B cell (primary cell): ENCODE measurements at regions not wholly inside any gene's neighbourhood (a gene's known extent, or its start where the extent isn't known, plus 50 kb on each side); places are given as distances from the start of the nearest gene placed in this dataset.

ENCODE experiments used
- ATAC-seq: fragments of 200-7000 bp; cut with Tn5 transposase; one replicate; pipeline ENCODE4 v1.10.0; 2021; ENCODE audit warnings: low read depth, mild to moderate bottlenecking, moderate number of reproducible peaks, moderate library complexity
- CTCF ChIA-PET: fragments of 350-600 bp; sonication (Branson Sonifier 250); formaldehyde crosslinking; loops from one replicate; lab custom pipeline; 2021; ENCODE audit warnings: antibody characterized with exemption, inconsistent platforms; lab: Charles Lee
- POLR2A ChIA-PET: fragments of 350-600 bp; sonication (Branson Sonifier 250); formaldehyde crosslinking; loops from one replicate; lab custom pipeline; 2021; ENCODE audit warnings: antibody characterized with exemption; lab: Charles Lee
- DNase-seq: peaks from one replicate; pipeline ENCODE4 v3.0.0; 2013
- H2AFZ ChIP-seq: 2 replicates; pipeline ENCODE4 v1.6.1; 2012; ENCODE audit warnings: mild to moderate bottlenecking, low read depth, low read length; ENCODE audit not compliant: insufficient read depth, poor library complexity, severe bottlenecking
- H3K27ac ChIP-seq, 2 donors: 1 replicate in 1 of 2; 2 replicates in 1 of 2; pipeline ENCODE4 v1.5.1; 2012 to 2013; ENCODE audit warnings: low read length in 2 of 2, mild to moderate bottlenecking in 2 of 2, moderate library complexity in 1 of 2
- H3K27me3 ChIP-seq, 4 experiments: fragments of 200-600 bp in 1 of 4; sonication (generic) in 1 of 4; replicated peaks in 1 of 4; 1 replicate in 2 of 4; 2 replicates in 2 of 4; pipeline versions ENCODE4 v1.6.1 to v1.7.0; 2013 to 2016; ENCODE audit warnings: low read length in 3 of 4, mild to moderate bottlenecking in 2 of 4, mixed read lengths in 1 of 4, moderate library complexity in 1 of 4; ENCODE audit not compliant: insufficient read depth in 4 of 4, control insufficient read depth in 3 of 4; ENCODE audit errors: control extremely low read depth in 1 of 4
- H3K36me3 ChIP-seq, 2 experiments: replicated peaks in 1 of 2; 1 replicate in 1 of 2; 2 replicates in 1 of 2; pipeline versions ENCODE4 v1.6.1 to v1.7.1; 2013; ENCODE audit warnings: low read length in 1 of 2; ENCODE audit not compliant: insufficient read depth in 2 of 2, control insufficient read depth in 1 of 2; ENCODE audit errors: control extremely low read depth in 1 of 2, extremely low read depth in 1 of 2
- H3K4me1 ChIP-seq, 2 donors: fragments of 200-600 bp in 1 of 2; sonication (generic) in 1 of 2; 1 replicate in 1 of 2; 2 replicates in 1 of 2; pipeline versions ENCODE4 v1.5.1 to v1.6.1; 2013 to 2017; ENCODE audit warnings: low read length in 2 of 2; ENCODE audit not compliant: control insufficient read depth in 2 of 2, insufficient read depth in 2 of 2
- H3K4me2 ChIP-seq: replicated peaks from 2 replicates; pipeline ENCODE3; 2012; ENCODE audit warnings: mild to moderate bottlenecking, low read depth, low read length; ENCODE audit not compliant: poor library complexity, severe bottlenecking
- H3K4me3 ChIP-seq, 5 experiments: fragments of 200-600 bp in 1 of 5; sonication (generic) in 1 of 5; 1 replicate in 3 of 5; 2 replicates in 2 of 5; pipeline versions ENCODE4 v1.5.1 to v1.7.0; 2011 to 2016; ENCODE audit warnings: low read length in 4 of 5, mild to moderate bottlenecking in 4 of 5, low read depth in 2 of 5, control low read depth in 1 of 5, moderate library complexity in 1 of 5; ENCODE audit not compliant: insufficient read depth in 1 of 5; ENCODE audit errors: control extremely low read depth in 1 of 5, extremely low read depth in 1 of 5
- H3K79me2 ChIP-seq: fragments of 200-600 bp; sonication (generic); one replicate; pipeline ENCODE4 v1.6.0; 2016; ENCODE audit warnings: low read length; ENCODE audit not compliant: control insufficient read depth, insufficient read depth
- H3K9ac ChIP-seq: fragments of 200-600 bp; sonication (generic); 2 replicates; pipeline ENCODE4 v1.6.1; 2017; ENCODE audit warnings: mild to moderate bottlenecking, low read length, moderate library complexity
- H3K9me3 ChIP-seq, 3 donors: one replicate each; pipeline versions ENCODE4 v1.6.1 to v1.7.1; 2013; ENCODE audit warnings: low read length in 2 of 3; ENCODE audit not compliant: control insufficient read depth in 2 of 3, insufficient read depth in 1 of 3; ENCODE audit errors: control extremely low read depth in 1 of 3
- H4K20me1 ChIP-seq: 2 replicates; pipeline ENCODE4 v1.6.0; 2012; ENCODE audit warnings: mild to moderate bottlenecking, low read length; ENCODE audit not compliant: insufficient read depth, control insufficient read depth, poor library complexity, severe bottlenecking
- H3K27ac Mint-ChIP-seq: one replicate; pipeline ENCODE4 v1.8.0; 2021; ENCODE audit warnings: mixed read lengths
- H3K27me3 Mint-ChIP-seq: one replicate; pipeline ENCODE4 v1.8.0; 2021; ENCODE audit warnings: mixed read lengths
- H3K4me1 Mint-ChIP-seq: one replicate; pipeline ENCODE4 v1.8.0; 2021; ENCODE audit warnings: mixed read lengths
- H3K4me3 Mint-ChIP-seq: one replicate; pipeline ENCODE4 v1.8.0; 2021; ENCODE audit warnings: mixed read lengths
- H3K9me3 Mint-ChIP-seq: one replicate; pipeline ENCODE4 v1.8.0; 2022; ENCODE audit warnings: mixed read lengths; ENCODE audit not compliant: insufficient read depth
- CTCF ChIP-seq: fragments of 200-600 bp; IDR thresholded peaks from one replicate; pipeline ENCODE4 v1.8.0; 2022; ENCODE audit warnings: antibody characterized with exemption, mild to moderate bottlenecking
- EZH2 ChIP-seq: IDR thresholded peaks from 2 replicates; pipeline ENCODE4 v1.6.1; 2012; ENCODE audit warnings: borderline replicate concordance, low read depth, mild to moderate bottlenecking, moderate library complexity, low read length; ENCODE audit not compliant: insufficient read depth, poor library complexity, severe bottlenecking
- WGBS: methylation state at CpG from one replicate; pipeline ENCODE4 v1.1.5; 2013; ENCODE audit warnings: missing lambda C conversion rate; ENCODE audit not compliant: insufficient coverage; 5-methylcytosine and 5-hydroxymethylcytosine counted together
- intact Hi-C: fragments of 100-400 bp; cut with micrococcal nuclease; formaldehyde crosslinking; loops from one replicate; pipeline ENCODE4 v1.10.0; 2022

DNA sequence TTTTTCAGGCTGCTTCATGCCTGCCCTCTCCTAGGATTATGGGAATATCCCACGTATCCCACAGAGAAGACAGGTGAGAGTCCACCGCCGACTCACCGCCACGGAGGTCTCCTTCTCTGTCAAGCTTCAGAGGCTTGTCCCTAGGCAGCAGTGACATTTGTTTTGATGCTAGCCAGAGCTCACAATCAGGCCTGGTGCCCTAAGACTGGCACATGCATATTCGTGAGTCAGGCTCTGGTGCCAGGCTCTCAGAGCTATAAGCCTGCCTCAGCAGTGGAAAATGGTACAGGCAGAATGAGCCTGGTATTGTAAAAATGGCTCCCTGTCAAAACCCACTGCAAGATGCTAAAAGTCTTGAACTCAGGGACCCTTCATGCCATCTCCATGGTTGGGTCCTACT, 65.5 kb downstream of the RBMY1A1 start:
- no peak overlapping the region for H3K4me3 ChIP-seq
- no peak overlapping the region for H3K9ac ChIP-seq
- Mint-ChIP-seq H3K9me3 (no peaks in the 10 kb centered on the region), H3K27me3 (no peaks in the 10 kb centered on the region), H3K27ac (no peak overlapping the region), H3K4me3 (no peak overlapping the region), H3K4me1 (peaks cover 1% of the 10 kb centered on the region)
- DNase-seq = no peak
- no peaks in the 10 kb centered on the region for H3K36me3 ChIP-seq
- no peak overlapping the region for H3K27ac ChIP-seq
- H3K4me2 ChIP-seq = no peak overlapping the region
- no peak for ATAC-seq
- H4K20me1 ChIP-seq = no peaks in the 10 kb centered on the region
- intact Hi-C loops = no loop called here
- no peaks in the 10 kb centered on the region for H3K27me3 ChIP-seq
- H3K79me2 ChIP-seq = no peaks in the 10 kb centered on the region
- TF ChIP-seq CTCF = no peak
- TF ChIP-seq EZH2 = no peak
- no peak overlapping the region for H2AFZ ChIP-seq
- no peaks in the 10 kb centered on the region for H3K9me3 ChIP-seq
- ChIA-PET POLR2A (no interaction called here), CTCF (no interaction called here)
- H3K4me1 ChIP-seq = no peaks in the 10 kb centered on the region
- WGBS = 93% methylated on average over 5 of the region's 6 CpGs

DNA sequence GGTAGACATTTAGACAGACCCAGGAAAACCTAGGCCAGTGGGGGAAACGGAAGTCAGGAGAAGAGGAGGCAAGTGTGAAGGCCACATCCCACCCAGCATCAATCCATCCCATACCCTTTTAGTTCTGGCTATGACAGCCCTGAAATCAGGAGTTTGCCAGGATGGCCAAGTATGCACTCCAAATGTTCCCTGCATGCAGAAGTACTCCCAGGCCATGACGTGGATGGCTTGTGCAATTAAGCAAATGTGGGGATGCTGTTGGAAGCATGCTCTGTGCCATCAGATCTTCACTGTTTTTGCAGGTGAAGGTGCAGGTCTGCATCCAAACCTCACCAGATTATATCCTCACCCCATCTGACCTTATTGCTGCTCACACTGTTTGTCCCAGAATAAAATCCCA, 66.8 kb downstream of the RBMY1A1 start:
- no peak for ATAC-seq
- H3K9ac ChIP-seq = no peak overlapping the region
- H3K9me3 ChIP-seq = no peaks in the 10 kb centered on the region
- TF ChIP-seq CTCF (no peak), EZH2 (no peak)
- no peak overlapping the region for H3K27ac ChIP-seq
- Mint-ChIP-seq H3K27ac (no peak overlapping the region), H3K4me1 (peaks cover 1% of the 10 kb centered on the region), H3K9me3 (no peaks in the 10 kb centered on the region), H3K4me3 (no peak overlapping the region), H3K27me3 (no peaks in the 10 kb centered on the region)
- H2AFZ ChIP-seq = no peak overlapping the region
- no peaks in the 10 kb centered on the region for H4K20me1 ChIP-seq
- H3K36me3 ChIP-seq = no peaks in the 10 kb centered on the region
- H3K4me1 ChIP-seq = no peaks in the 10 kb centered on the region
- ChIA-PET CTCF (no interaction called here), POLR2A (no interaction called here)
- WGBS = no CpG with 5 or more reads among the region's 2 CpGs
- no peak overlapping the region for H3K4me2 ChIP-seq
- DNase-seq = no peak
- no peaks in the 10 kb centered on the region for H3K79me2 ChIP-seq
- intact Hi-C loops = no loop called here
- H3K4me3 ChIP-seq = no peak overlapping the region
- no peaks in the 10 kb centered on the region for H3K27me3 ChIP-seq
